KMS-11 (cell line): ENCODE measurements at regions not wholly inside any gene's neighbourhood (a gene's known extent, or its start where the extent isn't known, plus 50 kb on each side); places are given as distances from the start of the nearest gene placed in this dataset.

Experiments
- H2AFZ ChIP-seq: fragments of 200-600 bp; sonication (generic); 2 replicates; pipeline ENCODE4 v1.6.1; 2016; ENCODE audit warnings: antibody characterized with exemption, mixed run types, low read depth
- H3K27ac ChIP-seq: fragments of 200-600 bp; sonication (generic); 2 replicates; pipeline ENCODE4 v1.6.1; 2016; ENCODE audit warnings: mild to moderate bottlenecking, mixed run types
- H3K27me3 ChIP-seq: fragments of 200-600 bp; sonication (generic); 2 replicates; pipeline ENCODE4 v1.6.1; 2017; ENCODE audit warnings: mild to moderate bottlenecking, low read depth, mixed run types, moderate library complexity; ENCODE audit not compliant: insufficient read depth
- H3K36me3 ChIP-seq: fragments of 200-600 bp; sonication (generic); 2 replicates; pipeline ENCODE4 v1.6.1; 2017; ENCODE audit warnings: mild to moderate bottlenecking, mixed run types; ENCODE audit not compliant: insufficient read depth
- H3K4me1 ChIP-seq: fragments of 200-600 bp; sonication (generic); 2 replicates; pipeline ENCODE4 v1.6.1; 2016; ENCODE audit warnings: mild to moderate bottlenecking, low read depth, mixed run types; ENCODE audit not compliant: poor library complexity, severe bottlenecking
- H3K4me2 ChIP-seq: fragments of 200-600 bp; sonication (generic); 2 replicates; pipeline ENCODE4 v1.7.0; 2016; ENCODE audit warnings: mild to moderate bottlenecking, mixed run types
- H3K4me3 ChIP-seq: fragments of 200-600 bp; sonication (generic); IDR thresholded peaks from 2 replicates; pipeline ENCODE4 v1.6.1; 2017; ENCODE audit warnings: low read depth, low read length, mixed read lengths; ENCODE audit not compliant: insufficient read depth
- H3K79me2 ChIP-seq: fragments of 200-600 bp; sonication (generic); 2 replicates; pipeline ENCODE4 v1.6.1; 2016; ENCODE audit warnings: low read depth, mixed run types; ENCODE audit not compliant: insufficient read depth
- H3K9ac ChIP-seq: fragments of 200-600 bp; sonication (generic); 2 replicates; pipeline ENCODE4 v1.6.1; 2016; ENCODE audit warnings: mild to moderate bottlenecking, mixed run types
- H4K20me1 ChIP-seq: fragments of 200-600 bp; sonication (generic); 2 replicates; pipeline ENCODE4 v1.6.1; 2016; ENCODE audit warnings: mild to moderate bottlenecking, mixed run types; ENCODE audit not compliant: insufficient read depth
- TF ChIP-seq, protein P1 (sequence below): fragments of 200-600 bp; sonication (generic); conservative IDR thresholded peaks from 2 replicates; pipeline ENCODE4 v1.6.1; 2017; ENCODE audit warnings: low read depth, mild to moderate bottlenecking, antibody characterized with exemption, low read length, moderate library complexity, mixed read lengths

- no peaks in the 10 kb centered on the region for H4K20me1 ChIP-seq
- no peaks in the 10 kb centered on the region for H3K27me3 ChIP-seq
- TF ChIP-seq, protein P1, sequence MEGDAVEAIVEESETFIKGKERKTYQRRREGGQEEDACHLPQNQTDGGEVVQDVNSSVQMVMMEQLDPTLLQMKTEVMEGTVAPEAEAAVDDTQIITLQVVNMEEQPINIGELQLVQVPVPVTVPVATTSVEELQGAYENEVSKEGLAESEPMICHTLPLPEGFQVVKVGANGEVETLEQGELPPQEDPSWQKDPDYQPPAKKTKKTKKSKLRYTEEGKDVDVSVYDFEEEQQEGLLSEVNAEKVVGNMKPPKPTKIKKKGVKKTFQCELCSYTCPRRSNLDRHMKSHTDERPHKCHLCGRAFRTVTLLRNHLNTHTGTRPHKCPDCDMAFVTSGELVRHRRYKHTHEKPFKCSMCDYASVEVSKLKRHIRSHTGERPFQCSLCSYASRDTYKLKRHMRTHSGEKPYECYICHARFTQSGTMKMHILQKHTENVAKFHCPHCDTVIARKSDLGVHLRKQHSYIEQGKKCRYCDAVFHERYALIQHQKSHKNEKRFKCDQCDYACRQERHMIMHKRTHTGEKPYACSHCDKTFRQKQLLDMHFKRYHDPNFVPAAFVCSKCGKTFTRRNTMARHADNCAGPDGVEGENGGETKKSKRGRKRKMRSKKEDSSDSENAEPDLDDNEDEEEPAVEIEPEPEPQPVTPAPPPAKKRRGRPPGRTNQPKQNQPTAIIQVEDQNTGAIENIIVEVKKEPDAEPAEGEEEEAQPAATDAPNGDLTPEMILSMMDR: no peak
- H3K4me1 ChIP-seq: no peaks in the 10 kb centered on the region
- H3K4me2 ChIP-seq: no peak overlapping the region
- no peaks in the 10 kb centered on the region for H3K79me2 ChIP-seq
- no peak overlapping the region for H2AFZ ChIP-seq
- H3K9ac ChIP-seq: no peak overlapping the region
- no peak overlapping the region for H3K27ac ChIP-seq
- no peak overlapping the region for H3K4me3 ChIP-seq
- no peaks in the 10 kb centered on the region for H3K36me3 ChIP-seq
These were observed 103.0 kb upstream of the FTMT start for GRCh38 chr5:121748686-121749085.

- no peaks in the 10 kb centered on the region for H3K4me1 ChIP-seq
- TF ChIP-seq, protein P1: no peak
- no peak overlapping the region for H2AFZ ChIP-seq
- no peak overlapping the region for H3K9ac ChIP-seq
- H3K4me2 ChIP-seq: no peak overlapping the region
- no peaks in the 10 kb centered on the region for H3K36me3 ChIP-seq
- H3K27ac ChIP-seq: no peak overlapping the region
- H3K4me3 ChIP-seq: no peak overlapping the region
- H3K27me3 ChIP-seq: no peaks in the 10 kb centered on the region
- no peaks in the 10 kb centered on the region for H4K20me1 ChIP-seq
- no peaks in the 10 kb centered on the region for H3K79me2 ChIP-seq
These were observed 99.5 kb upstream of the FTMT start for GRCh38 chr5:121752149-121752548.

- H3K4me1 ChIP-seq: no peaks in the 10 kb centered on the region
- no peaks in the 10 kb centered on the region for H3K79me2 ChIP-seq
- no peak overlapping the region for H3K4me2 ChIP-seq
- H3K27ac ChIP-seq: no peak overlapping the region
- H3K9ac ChIP-seq: no peak overlapping the region
- no peaks in the 10 kb centered on the region for H4K20me1 ChIP-seq
- H3K27me3 ChIP-seq: no peaks in the 10 kb centered on the region
- H3K4me3 ChIP-seq: no peak overlapping the region
- TF ChIP-seq, protein P1: no peak
- no peak overlapping the region for H2AFZ ChIP-seq
- no peaks in the 10 kb centered on the region for H3K36me3 ChIP-seq
These were observed 96.4 kb upstream of the FTMT start for GRCh38 chr5:121755266-121755665.

GRCh38 chr5:121757753-121758152, 93.9 kb upstream of the FTMT start:
- no peaks in the 10 kb centered on the region for H3K27me3 ChIP-seq
- H3K4me2 ChIP-seq: no peak overlapping the region
- no peak overlapping the region for H2AFZ ChIP-seq
- TF ChIP-seq, protein P1: no peak
- no peaks in the 10 kb centered on the region for H4K20me1 ChIP-seq
- H3K36me3 ChIP-seq: no peaks in the 10 kb centered on the region
- H3K4me1 ChIP-seq: no peaks in the 10 kb centered on the region
- no peaks in the 10 kb centered on the region for H3K79me2 ChIP-seq
- no peak overlapping the region for H3K9ac ChIP-seq
- no peak overlapping the region for H3K27ac ChIP-seq
- H3K4me3 ChIP-seq: no peak overlapping the region
